WTC11 (cell line): ENCODE measurements at regions not wholly inside any gene's neighbourhood (a gene's known extent, or its start where the extent isn't known, plus 50 kb on each side); places are given as distances from the start of the nearest gene placed in this dataset.

ENCODE experiments used
- FOXP4 ChIP-seq: sonication (generic); formaldehyde crosslinking; IDR thresholded peaks from 2 replicates; pipeline ENCODE4 v1.8.0; 2022; ENCODE audit warnings: mild to moderate bottlenecking, missing genetic modification reagents
- NR1H2 ChIP-seq: sonication (generic); formaldehyde crosslinking; IDR thresholded peaks from 2 replicates; pipeline ENCODE4 v1.9.0; 2021; ENCODE audit warnings: mild to moderate bottlenecking, moderate library complexity, missing genetic modification reagents
- NR2C2 ChIP-seq: sonication (generic); formaldehyde crosslinking; IDR thresholded peaks from 2 replicates; pipeline ENCODE4 v1.8.0; 2022; ENCODE audit warnings: mild to moderate bottlenecking, missing genetic modification reagents
- NR3C1 ChIP-seq: sonication (generic); formaldehyde crosslinking; conservative IDR thresholded peaks from 2 replicates; pipeline ENCODE4 v1.8.1; 2023; ENCODE audit warnings: low read depth, mild to moderate bottlenecking, missing genetic modification reagents
- RELA ChIP-seq: sonication (generic); formaldehyde crosslinking; IDR thresholded peaks from 2 replicates; pipeline ENCODE4 v1.8.1; 2022; ENCODE audit warnings: missing genetic modification reagents, mild to moderate bottlenecking, borderline replicate concordance
- TEAD4 ChIP-seq: sonication (generic); formaldehyde crosslinking; IDR thresholded peaks from 2 replicates; pipeline ENCODE4 v1.8.0; 2022; ENCODE audit warnings: mild to moderate bottlenecking, missing genetic modification reagents
- TP53 ChIP-seq: sonication (generic); formaldehyde crosslinking; IDR thresholded peaks from 2 replicates; pipeline ENCODE4 v1.8.1; 2023; ENCODE audit warnings: mild to moderate bottlenecking, missing genetic modification reagents
- ZNF121 ChIP-seq: sonication (generic); formaldehyde crosslinking; IDR thresholded peaks from 2 replicates; pipeline ENCODE4 v1.8.0; 2023; ENCODE audit warnings: missing genetic modification reagents
- TF ChIP-seq, protein P1 (sequence below): sonication (generic); formaldehyde crosslinking; conservative IDR thresholded peaks from 2 replicates; pipeline ENCODE4 v1.8.1; 2022; ENCODE audit warnings: mild to moderate bottlenecking, missing genetic modification reagents
- TF ChIP-seq, protein P2 (sequence below): sonication (generic); formaldehyde crosslinking; IDR thresholded peaks from 2 replicates; pipeline ENCODE4 v1.8.0; 2022; ENCODE audit warnings: mild to moderate bottlenecking, missing genetic modification reagents
- TF ChIP-seq, protein P3 (sequence below): fragments of 200-600 bp; IDR thresholded peaks from 2 replicates; pipeline ENCODE4 v1.8.0; 2022; ENCODE audit warnings: antibody characterized with exemption

DNA sequence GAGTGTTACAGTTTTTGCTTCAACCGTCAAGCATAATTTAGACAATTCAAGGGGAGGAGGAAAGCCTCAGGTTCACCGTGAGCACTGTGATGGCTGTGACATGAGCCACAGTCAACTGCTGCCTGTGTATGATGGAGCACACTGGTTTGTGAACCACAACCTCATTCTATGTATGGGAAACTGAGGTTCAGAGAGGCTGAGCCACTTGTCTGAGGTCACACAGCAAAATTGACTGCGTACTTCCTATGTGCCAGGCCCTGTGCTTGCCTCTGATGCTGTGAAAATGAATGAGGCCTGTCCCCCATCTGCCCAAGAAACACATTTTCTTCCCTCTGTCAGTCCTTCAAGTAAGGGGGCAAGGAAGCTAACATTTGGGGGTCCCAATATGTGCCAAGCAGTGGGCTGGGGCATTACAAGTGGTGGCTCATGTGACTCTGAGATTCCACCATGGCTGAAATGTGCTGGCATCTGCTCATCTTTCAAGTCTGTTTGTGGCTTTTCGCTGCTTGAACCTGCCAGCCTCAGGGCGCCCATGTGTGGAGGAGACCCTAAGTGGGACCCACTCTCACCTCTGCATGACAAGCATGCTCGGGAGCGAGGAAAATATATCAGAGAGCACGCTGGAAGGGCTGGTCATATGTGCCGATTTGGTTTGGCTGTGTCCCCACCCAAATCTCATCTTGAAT lies 79.7 kb downstream of the ADRA2C start:
- TF ChIP-seq, protein P1, sequence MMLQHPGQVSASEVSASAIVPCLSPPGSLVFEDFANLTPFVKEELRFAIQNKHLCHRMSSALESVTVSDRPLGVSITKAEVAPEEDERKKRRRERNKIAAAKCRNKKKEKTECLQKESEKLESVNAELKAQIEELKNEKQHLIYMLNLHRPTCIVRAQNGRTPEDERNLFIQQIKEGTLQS (CRISPR knock-in tag): no peak
- TF ChIP-seq NR3C1 (CRISPR knock-in tag) (no peak), NR2C2 (CRISPR knock-in tag) (no peak), RELA (CRISPR knock-in tag) (no peak), TEAD4 (CRISPR knock-in tag) (no peak), FOXP4 (CRISPR knock-in tag) (no peak), TP53 (CRISPR knock-in tag) (no peak), ZNF121 (no peak), NR1H2 (CRISPR knock-in tag) (no peak)
- TF ChIP-seq, protein P2, sequence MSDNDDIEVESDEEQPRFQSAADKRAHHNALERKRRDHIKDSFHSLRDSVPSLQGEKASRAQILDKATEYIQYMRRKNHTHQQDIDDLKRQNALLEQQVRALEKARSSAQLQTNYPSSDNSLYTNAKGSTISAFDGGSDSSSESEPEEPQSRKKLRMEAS (CRISPR knock-in tag): no peak
- TF ChIP-seq, protein P3, sequence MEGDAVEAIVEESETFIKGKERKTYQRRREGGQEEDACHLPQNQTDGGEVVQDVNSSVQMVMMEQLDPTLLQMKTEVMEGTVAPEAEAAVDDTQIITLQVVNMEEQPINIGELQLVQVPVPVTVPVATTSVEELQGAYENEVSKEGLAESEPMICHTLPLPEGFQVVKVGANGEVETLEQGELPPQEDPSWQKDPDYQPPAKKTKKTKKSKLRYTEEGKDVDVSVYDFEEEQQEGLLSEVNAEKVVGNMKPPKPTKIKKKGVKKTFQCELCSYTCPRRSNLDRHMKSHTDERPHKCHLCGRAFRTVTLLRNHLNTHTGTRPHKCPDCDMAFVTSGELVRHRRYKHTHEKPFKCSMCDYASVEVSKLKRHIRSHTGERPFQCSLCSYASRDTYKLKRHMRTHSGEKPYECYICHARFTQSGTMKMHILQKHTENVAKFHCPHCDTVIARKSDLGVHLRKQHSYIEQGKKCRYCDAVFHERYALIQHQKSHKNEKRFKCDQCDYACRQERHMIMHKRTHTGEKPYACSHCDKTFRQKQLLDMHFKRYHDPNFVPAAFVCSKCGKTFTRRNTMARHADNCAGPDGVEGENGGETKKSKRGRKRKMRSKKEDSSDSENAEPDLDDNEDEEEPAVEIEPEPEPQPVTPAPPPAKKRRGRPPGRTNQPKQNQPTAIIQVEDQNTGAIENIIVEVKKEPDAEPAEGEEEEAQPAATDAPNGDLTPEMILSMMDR: no peak
